IMR-90 (cell line): ENCODE measurements at regions not wholly inside any gene's neighbourhood (a gene's known extent, or its start where the extent isn't known, plus 50 kb on each side); places are given as distances from the start of the nearest gene placed in this dataset.

Source experiments
- BHLHE40 ChIP-seq: fragments of 150-350 bp; IDR thresholded peaks from 2 replicates; pipeline ENCODE4 v1.6.1; 2016; ENCODE audit warnings: mild to moderate bottlenecking, low read depth, low read length
- CEBPB ChIP-seq: IDR thresholded peaks from 2 replicates; pipeline ENCODE4 v1.6.1; 2012; ENCODE audit warnings: low read depth, low read length, improper control_type of control experiment
- FOS ChIP-seq: fragments of 150-350 bp; IDR thresholded peaks from 2 replicates; pipeline ENCODE4 v1.6.1; 2016; ENCODE audit warnings: low read depth, low read length
- MXI1 ChIP-seq: IDR thresholded peaks from 2 replicates; pipeline ENCODE4 v1.6.1; 2012; ENCODE audit warnings: low read depth, mild to moderate bottlenecking, low read length, moderate library complexity, borderline replicate concordance
- POLR2A ChIP-seq: IDR thresholded peaks from 2 replicates; pipeline ENCODE4 v1.6.1; 2012; ENCODE audit warnings: mild to moderate bottlenecking, low read depth, low read length
- RAD21 ChIP-seq: IDR thresholded peaks from 2 replicates; pipeline ENCODE4 v1.6.1; 2012; ENCODE audit warnings: low read length, improper control_type of control experiment
- RCOR1 ChIP-seq: IDR thresholded peaks from 2 replicates; pipeline ENCODE4 v1.6.1; 2012; ENCODE audit warnings: mild to moderate bottlenecking, low read length, improper control_type of control experiment; ENCODE audit not compliant: insufficient replicate concordance
- RFX5 ChIP-seq: IDR thresholded peaks from 2 replicates; pipeline ENCODE4 v1.8.0; 2012; ENCODE audit warnings: low read depth, mild to moderate bottlenecking, low read length, moderate library complexity
- SMC3 ChIP-seq: fragments of 150-350 bp; IDR thresholded peaks from 2 replicates; pipeline ENCODE4 v1.6.1; 2016; ENCODE audit warnings: low read depth, mild to moderate bottlenecking, antibody characterized with exemption, low read length, moderate library complexity
- TF ChIP-seq, protein P1 (sequence below): conservative IDR thresholded peaks from 2 replicates; pipeline ENCODE4 v1.5.1; 2012; ENCODE audit warnings: mild to moderate bottlenecking, low read depth, low read length, improper control_type of control experiment
- TF ChIP-seq, protein P2 (sequence below): fragments of 150-350 bp; IDR thresholded peaks from 2 replicates; pipeline ENCODE4 v1.6.1; 2016; ENCODE audit warnings: low read depth, mild to moderate bottlenecking, low read length, moderate library complexity, borderline replicate concordance
- TF ChIP-seq, protein P3 (sequence below): fragments of 150-350 bp; IDR thresholded peaks from 2 replicates; pipeline ENCODE4 v1.6.1; 2017; ENCODE audit warnings: mild to moderate bottlenecking, antibody characterized with exemption, low read length, low read depth

DNA sequence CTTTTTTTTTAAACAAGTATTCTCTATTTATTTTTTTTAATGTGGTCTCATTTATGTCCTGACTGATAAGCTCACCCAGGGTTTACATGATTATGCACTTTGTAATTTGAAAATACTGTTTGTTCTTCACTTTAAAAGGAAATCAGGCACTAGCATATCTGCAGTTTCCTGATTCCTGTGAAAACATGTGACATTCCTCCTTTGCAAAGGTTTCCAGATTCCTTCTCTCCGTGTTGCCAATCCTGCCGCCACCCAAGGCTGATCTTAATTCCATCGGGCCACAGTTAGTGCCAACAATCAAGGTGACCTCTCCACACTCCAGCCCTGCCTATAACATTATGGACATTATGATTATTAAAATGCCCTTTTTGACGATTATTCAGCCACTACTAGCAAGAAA lies 225.4 kb downstream of the PCDH7 start:
- TF ChIP-seq, protein P1, sequence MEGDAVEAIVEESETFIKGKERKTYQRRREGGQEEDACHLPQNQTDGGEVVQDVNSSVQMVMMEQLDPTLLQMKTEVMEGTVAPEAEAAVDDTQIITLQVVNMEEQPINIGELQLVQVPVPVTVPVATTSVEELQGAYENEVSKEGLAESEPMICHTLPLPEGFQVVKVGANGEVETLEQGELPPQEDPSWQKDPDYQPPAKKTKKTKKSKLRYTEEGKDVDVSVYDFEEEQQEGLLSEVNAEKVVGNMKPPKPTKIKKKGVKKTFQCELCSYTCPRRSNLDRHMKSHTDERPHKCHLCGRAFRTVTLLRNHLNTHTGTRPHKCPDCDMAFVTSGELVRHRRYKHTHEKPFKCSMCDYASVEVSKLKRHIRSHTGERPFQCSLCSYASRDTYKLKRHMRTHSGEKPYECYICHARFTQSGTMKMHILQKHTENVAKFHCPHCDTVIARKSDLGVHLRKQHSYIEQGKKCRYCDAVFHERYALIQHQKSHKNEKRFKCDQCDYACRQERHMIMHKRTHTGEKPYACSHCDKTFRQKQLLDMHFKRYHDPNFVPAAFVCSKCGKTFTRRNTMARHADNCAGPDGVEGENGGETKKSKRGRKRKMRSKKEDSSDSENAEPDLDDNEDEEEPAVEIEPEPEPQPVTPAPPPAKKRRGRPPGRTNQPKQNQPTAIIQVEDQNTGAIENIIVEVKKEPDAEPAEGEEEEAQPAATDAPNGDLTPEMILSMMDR, result no peak
- TF ChIP-seq, protein P2, sequence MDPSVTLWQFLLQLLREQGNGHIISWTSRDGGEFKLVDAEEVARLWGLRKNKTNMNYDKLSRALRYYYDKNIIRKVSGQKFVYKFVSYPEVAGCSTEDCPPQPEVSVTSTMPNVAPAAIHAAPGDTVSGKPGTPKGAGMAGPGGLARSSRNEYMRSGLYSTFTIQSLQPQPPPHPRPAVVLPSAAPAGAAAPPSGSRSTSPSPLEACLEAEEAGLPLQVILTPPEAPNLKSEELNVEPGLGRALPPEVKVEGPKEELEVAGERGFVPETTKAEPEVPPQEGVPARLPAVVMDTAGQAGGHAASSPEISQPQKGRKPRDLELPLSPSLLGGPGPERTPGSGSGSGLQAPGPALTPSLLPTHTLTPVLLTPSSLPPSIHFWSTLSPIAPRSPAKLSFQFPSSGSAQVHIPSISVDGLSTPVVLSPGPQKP, result no peak
- TF ChIP-seq POLR2A (no peak), MXI1 (no peak), SMC3 (no peak), BHLHE40 (no peak), RFX5 (no peak), RAD21 (no peak), FOS (no peak), RCOR1 (no peak), CEBPB (no peak)
- TF ChIP-seq, protein P3, sequence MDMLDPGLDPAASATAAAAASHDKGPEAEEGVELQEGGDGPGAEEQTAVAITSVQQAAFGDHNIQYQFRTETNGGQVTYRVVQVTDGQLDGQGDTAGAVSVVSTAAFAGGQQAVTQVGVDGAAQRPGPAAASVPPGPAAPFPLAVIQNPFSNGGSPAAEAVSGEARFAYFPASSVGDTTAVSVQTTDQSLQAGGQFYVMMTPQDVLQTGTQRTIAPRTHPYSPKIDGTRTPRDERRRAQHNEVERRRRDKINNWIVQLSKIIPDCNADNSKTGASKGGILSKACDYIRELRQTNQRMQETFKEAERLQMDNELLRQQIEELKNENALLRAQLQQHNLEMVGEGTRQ, result no peak
